Stimulated activated CD8-positive, alpha-beta memory T cell treated with anti-CD3 and anti-CD28 coated beads, Interleukin-4, amount 100 ng/mL, for 1 hour (primary cell): ENCODE measurements at regions not wholly inside any gene's neighbourhood (a gene's known extent, or its start where the extent isn't known, plus 50 kb on each side); places are given as distances from the start of the nearest gene placed in this dataset.
A peak's percentile ranks its signal among the peaks of the same experiment; 100 is the strongest.

Experiments used
- DNase-seq, 2 donors: peaks; one replicate each; pipeline ENCODE4 v3.0.0-alpha.2; 2020; ENCODE audit warnings: low read depth in 2 of 2, low spot score in 1 of 2

DNA sequence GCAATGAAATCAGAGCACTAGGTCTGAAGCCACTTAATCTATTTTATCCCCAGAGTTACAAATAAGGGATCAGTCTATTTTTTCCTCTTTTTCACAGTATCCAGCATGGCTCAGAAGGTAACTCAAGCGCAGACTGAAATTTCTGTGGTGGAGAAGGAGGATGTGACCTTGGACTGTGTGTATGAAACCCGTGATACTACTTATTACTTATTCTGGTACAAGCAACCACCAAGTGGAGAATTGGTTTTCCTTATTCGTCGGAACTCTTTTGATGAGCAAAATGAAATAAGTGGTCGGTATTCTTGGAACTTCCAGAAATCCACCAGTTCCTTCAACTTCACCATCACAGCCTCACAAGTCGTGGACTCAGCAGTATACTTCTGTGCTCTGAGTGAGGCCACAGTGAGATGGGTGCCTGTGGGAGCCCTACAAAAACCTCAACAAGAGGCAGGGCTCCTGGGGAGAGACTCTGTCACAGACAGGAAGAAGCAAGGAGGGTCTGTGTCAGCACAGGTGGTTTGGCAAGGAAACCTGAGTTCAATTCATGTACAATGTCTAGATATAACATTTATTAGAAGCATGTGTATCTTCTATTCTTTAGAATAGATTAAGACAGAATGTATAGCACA lies 334.3 kb upstream of the OR4E1 start:
- DNase-seq: no peak

DNA sequence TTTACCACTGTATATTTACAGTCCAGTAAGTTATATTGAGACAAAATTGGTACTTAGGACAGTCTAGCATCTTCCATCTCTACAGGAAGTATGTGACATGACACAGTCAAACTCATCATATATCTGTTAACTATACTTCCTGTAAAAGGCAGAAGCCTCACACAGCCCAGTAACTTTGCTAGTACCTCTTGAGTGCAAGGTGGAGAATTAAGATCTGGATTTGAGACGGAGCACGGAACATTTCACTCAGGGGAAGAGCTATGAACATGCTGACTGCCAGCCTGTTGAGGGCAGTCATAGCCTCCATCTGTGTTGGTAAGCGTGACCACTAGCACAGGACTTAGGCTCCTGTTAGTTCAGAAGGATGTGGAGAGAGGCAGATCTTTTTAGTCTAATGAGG lies 333.7 kb upstream of the OR4E1 start:
- no peak for DNase-seq

DNA sequence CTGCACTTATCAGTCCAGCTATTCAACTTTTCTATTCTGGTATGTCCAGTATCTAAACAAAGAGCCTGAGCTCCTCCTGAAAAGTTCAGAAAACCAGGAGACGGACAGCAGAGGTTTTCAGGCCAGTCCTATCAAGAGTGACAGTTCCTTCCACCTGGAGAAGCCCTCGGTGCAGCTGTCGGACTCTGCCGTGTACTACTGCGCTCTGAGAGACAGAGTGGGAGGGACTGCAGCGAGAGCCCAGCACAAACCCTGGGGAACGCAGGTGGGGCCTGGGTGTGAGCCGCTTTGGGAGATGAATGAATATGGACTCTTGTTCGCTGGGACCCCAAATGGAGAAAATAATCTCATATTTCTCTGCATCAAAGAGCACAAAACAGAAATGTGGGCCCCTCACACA lies 329.8 kb upstream of the OR4E1 start:
- no peak for DNase-seq

DNA sequence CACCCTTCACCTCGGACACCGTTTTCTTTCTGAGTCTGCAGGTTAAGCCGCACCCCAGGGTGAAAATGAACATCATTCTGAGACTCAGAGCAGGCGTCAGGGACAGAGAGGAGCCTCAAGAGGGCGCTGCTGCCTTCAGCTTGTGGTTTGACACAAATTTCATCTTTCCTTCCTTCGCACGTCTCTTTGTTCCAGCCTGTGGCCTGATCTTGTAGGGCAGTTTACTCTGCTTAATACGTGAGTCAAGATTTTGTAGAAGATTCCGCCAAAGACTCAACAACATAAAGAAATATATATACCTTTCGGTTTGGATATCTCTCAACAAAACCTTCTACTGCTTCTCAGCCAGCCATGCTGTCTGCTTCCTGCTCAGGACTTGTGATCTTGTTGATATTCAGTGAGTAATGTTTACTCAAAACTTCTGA lies 329.3 kb upstream of the OR4E1 start:
- peak; percentile 11 to 31 for DNase-seq

DNA sequence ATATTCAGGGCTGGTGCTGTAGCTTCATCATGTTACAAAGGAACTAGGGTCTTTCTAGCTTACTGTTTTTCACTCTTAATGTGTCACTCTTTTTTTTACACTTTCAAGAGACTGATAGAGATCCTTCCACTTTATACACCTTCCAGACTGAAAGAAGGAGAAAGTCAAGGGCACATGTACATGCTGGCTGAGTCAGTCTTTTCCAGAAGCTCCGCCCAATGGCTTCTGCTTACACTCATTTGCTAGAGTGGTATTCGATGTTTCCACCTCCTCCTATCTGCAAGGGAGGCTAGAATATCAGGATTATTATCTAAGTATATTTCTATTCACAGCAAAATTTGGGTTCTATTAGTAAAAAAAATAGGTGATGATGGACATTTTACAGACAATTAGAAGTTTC lies 325.8 kb upstream of the OR4E1 start:
- DNase-seq: no peak

DNA sequence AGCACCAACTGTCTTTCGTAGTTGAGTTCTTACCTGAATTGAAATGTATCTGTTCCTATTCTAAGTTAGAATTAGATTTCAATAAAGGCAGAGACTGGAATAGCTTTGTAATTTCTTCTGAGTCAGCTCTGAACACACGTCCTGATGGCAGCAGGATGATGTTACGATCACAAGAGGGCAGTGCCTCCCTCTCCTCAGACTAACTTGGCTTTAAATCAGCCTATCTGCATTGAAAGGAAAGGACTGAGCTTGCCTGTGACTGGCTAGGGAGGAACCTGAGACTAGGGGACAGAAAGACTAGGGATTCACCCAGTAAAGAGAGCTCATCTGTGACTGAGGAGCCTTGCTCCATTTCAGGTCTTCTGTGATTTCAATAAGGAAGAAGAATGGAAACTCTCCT lies 323.7 kb upstream of the OR4E1 start:
- DNase-seq: no peak

DNA sequence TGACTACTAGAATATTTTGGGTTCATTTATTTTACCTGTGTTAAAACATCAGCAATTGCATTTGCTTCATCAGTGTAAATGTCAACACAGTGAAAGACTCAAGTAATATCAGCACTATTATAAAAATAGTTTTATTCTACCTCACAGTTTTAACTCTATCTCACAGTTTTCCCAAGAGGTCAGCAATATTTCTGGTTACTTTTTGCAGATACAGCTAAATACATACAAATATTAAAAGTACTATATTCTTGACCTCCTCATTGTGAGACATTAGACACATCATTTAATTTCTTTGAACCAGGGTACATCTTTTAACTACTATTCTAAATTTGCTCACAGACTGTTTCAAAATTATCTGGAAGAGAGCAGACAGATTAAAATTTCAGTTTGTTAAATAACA lies 321.7 kb upstream of the OR4E1 start:
- DNase-seq: no peak

DNA sequence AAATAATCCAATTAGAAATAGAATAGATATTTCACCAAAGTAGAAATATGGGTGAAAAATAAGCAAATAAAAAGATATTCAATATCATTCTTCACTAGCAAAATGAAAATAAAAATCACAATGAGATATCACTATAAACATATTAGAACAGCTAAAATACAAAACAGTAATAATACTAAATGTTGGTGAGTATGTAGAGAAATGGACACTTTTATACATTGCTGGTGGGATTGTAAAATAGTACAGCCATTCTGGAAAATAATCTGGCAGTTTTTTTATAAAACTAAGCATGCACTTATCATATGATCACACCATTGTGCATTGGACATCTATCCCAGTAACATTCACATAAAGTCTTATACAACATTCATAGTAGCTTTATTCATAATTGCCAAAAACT lies 320.2 kb upstream of the OR4E1 start:
- no peak for DNase-seq

DNA sequence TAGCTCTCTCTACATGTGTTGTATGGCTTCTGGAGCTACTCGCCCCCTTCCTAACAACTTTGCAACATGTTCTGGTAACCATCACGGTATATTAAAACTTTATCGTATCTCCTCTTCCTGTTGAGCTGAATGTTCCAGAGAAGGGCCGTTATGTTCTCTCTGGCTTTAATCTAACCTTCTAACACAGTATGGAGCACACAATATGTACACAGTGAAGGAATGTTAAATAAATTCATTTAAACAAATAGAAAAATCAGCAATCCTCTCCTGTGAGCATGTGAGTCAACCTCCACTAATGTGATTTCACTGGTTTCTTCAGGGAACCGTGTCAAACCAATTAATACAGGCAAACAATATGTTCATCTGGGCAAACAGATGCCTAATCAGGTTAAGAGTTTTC lies 319.5 kb upstream of the OR4E1 start:
- DNase-seq: no peak

DNA sequence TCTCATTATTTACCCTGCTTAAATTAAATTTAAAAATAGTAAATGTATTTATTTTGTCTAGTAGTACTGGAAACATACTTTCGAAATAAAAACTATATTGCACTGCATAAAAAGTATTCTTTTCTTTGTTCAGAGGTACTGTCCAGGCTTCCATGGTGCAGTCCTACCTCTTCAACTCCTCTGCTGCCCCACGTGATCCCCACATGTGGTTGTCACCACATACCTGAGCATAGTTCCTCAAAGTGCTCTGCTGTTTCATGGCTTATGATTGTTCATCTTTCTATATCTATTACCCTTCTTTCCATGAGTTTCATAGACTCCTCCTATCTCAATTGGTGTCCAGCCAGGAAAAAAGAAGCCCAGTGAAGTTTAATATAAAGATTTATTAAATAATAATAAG lies 317.5 kb upstream of the OR4E1 start:
- no peak for DNase-seq

DNA sequence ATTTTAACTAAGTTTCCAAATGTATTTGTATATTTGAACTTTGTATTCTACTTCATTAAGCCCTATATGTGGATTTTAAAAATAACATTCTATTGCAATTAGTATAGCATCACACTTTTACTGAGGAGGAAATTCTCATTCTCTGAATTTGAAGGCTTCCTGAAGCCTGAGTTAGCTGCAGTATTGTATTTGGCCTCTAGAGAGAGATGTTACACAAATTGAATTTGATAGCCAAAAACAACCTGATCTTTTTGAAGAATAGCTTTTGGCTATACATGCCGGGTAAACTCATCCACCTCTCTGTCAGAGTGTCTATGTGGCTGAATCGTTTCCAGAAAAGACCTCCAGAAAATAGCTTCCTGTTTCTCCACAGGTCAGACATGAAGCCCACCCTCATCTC lies 316.5 kb upstream of the OR4E1 start:
- DNase-seq: no peak

DNA sequence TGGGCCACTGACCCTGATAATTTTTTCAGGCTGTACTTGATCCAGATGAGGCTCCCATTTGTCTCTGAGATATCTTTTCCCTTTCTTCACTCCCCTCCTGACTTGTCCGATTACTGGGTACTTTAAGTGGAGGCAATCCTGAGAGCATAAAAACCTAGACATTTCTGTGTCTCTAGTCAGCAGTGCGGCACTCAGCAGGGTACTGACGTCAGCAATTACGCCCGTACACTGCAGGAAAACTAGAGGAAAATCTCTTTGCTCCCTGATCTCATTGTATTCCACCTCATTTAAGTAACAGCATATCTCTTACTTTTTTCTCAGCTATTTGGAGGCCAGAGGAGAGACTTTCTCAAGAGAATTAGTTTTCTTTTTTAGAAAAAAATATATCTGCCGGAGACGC lies 315.5 kb upstream of the OR4E1 start:
- no peak for DNase-seq

DNA sequence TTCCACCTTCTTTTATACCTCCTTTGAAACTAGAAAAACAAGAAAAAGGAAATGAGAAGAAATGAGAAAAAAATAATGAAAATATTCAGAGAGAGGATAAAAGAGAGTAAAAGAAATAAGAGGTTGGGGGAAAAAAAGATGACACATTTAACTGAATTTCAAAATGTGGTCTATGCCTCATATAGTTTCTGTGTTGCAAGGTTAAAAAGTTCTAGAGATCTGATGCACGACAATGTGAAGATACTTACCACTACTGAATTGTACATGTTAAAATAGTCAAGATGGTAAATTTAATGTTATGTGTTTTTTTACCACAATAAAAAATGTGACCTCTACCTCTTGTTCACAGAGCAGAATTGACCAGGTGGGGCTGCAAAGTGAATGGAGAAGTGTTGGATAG lies 314.8 kb upstream of the OR4E1 start:
- no peak for DNase-seq

DNA sequence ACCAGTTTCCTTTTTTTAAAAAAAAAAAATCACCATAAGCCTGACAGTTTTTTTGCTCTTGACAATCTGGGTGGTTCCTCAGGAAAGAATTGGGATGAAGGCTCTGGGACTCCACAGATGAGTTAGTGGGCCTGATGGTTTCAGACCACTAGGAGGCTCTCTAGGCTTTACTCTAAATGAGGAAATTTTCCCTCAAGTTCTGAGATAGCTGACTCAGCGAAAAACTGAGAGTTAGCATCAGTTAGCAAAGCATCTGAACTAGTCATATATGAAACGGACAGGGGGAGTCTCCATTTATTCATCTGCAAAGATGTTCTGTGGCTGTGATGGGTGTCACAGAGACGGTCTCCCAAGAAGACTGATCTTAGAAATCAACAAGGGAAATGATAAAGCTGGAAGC lies 314.3 kb upstream of the OR4E1 start:
- no peak for DNase-seq

DNA sequence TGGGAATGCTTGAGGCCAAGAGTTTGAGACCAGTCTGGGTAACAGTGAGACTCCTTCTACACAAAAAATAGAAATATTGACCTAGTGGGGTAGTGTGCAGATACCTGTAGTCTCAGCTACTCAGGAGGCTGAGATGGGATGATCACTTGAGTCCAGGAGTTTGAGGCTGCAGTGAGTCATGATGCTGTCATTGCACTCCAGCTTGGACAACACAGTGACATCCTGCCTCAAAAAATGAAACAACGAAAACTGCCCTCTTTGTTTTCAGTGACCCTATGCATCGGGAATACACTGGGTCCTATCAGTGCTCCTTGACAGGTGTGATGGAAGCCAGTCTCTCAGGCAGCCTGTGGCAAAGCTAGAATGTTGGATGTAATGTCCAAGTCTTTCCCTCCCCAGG lies 311.5 kb upstream of the OR4E1 start:
- DNase-seq: no peak

DNA sequence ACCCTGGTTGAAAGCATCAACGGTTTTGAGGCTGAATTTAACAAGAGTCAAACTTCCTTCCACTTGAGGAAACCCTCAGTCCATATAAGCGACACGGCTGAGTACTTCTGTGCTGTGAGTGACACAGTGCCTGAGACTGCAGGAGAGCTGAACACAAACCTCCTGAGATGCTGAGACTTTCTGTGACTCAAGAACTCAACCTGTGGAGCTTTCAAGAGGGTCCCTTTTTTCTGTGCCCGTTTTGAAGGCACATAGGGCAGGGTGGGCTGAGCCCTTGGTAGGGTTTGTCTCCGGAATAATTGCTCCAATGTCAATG lies 305.3 kb upstream of the OR4E1 start:
- no peak for DNase-seq

DNA sequence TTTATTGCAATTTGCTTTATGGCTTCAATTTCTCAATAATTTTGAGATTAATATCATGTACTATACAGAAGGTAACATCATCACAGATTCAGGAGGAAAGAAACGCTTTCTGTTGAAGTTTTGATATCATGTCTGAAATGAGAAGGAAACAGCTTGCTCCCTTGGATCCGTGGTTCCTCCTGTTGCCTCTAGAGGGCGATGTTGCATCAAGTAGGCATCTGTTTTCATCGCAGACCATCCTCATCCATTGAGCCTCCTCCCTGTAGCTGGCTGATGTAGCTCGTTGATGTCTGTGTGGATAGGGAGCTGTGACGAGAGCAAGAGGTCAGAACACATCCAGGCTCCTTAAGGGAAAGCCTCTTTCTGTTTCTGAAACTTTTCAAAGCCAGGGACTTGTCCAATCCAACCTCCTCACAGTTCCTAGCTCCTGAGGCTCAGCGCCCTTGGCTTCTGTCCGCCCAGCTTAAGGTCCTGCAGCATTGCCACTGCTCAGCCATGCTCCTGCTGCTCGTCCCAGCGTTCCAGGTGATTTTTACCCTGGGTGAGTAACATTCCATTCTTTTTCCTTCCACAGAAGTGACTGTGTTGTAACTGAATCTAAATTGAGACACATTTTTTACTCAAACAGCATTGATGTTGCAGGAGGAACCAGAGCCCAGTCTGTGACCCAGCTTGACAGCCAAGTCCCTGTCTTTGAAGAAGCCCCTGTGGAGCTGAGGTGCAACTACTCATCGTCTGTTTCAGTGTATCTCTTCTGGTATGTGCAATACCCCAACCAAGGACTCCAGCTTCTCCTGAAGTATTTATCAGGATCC lies 304.8 kb upstream of the OR4E1 start:
- DNase-seq: peak; percentile 21 to 23

DNA sequence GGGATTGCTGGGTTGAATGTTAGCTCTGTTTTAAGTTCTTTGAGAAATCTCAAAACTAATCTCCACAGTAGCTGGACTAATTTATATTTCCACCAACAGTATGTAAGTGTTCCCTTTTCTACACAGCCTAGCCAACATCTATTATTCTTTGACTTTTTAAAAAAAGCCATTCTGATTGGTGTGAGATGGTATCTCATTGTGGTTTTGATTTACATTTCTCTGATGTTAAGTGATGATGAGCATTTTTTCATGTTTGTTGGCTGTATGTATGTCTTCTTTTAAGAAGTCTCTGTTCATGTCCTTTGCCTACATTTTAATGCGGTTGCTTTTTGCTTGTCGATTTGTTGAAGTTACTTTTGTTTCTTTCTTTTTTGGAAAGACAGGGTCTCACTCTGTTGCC lies 301.1 kb upstream of the OR4E1 start:
- DNase-seq: no peak

DNA sequence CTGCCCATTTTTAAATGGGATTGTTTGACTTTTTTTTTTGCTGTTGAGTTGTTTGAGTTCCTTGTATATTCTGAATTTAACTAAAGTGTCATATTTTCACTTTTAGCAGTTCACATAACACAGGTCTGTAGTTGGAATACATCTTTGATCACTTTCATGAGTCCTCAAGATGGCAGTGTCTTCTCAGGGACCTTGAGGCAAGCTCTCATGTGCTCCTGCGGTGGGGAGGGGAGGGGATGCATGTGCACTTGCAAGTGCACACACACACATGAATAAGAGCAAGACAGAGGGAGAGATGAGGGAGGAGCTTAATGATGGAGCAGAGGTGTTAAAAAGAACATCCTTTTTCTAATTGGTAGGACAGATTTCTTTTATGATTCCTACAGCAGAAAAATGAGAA lies 291.4 kb upstream of the OR4E1 start:
- DNase-seq: no peak

DNA sequence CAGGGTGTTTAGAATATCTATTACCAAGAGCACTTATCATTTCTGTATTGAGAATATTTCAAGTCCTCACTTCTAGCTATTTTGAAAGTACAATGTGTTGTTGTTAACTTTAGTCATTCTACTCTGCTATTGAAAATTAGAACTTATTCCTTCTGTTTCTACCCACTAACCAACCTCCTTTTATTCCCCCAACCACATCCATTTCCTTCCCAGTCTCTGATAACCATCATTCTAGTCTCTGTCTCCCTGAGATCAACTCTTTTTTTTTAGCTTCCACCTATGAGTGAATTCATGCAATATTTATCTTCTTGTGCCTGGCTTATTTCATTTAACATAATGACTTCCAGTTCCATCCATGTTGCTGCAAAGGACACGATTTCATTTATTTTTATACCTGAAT lies 290.6 kb upstream of the OR4E1 start:
- no peak for DNase-seq

DNA sequence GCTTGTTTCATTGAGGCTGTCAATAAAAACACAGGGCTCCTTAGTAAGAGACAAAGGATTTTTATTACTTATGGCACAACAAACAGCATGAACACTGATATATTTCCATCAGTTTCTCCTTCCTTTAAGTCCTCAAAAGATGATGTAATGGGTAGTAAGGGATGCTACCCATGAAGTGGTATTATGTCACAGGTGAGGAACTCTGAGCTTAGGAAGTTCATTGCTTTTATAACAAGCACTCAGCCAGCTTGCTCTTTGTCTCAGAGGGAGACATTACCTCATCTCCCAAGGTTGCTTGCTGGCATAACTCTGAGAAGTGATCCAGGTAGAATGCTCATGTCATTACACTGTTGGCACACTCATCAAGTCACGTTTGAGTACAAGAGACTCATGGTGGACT lies 287.0 kb upstream of the OR4E1 start:
- DNase-seq: no peak

DNA sequence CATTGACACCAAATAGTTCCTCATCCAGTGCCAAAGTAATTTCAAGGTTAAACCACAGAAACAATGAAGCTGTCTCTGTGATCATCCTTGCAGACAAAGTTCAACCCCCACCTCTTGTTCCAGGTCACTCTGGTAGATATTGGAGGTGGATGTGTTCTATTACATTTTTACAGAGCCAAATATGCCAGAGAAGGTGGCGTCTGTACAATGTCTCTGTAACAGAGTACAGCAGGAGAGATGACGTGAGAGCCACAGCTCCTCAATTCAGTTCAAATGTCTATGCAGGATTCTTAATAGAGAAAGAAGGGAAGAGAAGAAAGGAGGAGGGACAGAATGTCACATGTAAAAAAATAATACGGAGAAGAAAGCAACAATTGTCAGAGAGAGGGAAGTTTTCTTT lies 268.3 kb upstream of the OR4E1 start:
- no peak for DNase-seq
